Stimulated activated CD4-positive, alpha-beta T cell treated with anti-CD3 and anti-CD28 coated beads, Interleukin-1b, Interleukin-23, amount 100 ng/mL, for 4 hours (primary cell): ENCODE measurements at regions not wholly inside any gene's neighbourhood (a gene's known extent, or its start where the extent isn't known, plus 50 kb on each side); places are given as distances from the start of the nearest gene placed in this dataset.

Experiments used
- DNase-seq, 2 donors: peaks; one replicate each; pipeline ENCODE4 v3.0.0-alpha.2; 2020; ENCODE audit warnings: low read depth in 2 of 2

DNA sequence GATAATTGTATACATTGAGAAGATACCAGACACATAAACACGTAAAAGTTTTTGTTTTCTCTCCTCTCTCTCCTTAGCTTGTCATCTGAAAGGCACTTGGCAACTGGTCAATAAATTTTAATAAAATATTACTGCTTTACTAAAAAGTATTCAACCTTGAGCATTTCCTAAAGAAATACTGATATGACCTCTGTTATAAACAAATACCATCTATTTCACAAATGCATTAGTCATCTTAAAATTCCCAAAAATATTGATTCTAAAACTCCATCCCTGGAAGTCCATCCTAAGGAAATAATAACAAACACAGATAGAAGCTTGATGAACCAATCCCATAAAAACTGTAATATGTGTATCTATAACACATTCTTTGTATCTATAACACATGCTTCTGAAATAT, 483.2 kb downstream of the TLR4 start:
- no peak for DNase-seq

GRCh38 chr9:118189615-118190014, 485.4 kb downstream of the TLR4 start:
- DNase-seq: no peak

DNA sequence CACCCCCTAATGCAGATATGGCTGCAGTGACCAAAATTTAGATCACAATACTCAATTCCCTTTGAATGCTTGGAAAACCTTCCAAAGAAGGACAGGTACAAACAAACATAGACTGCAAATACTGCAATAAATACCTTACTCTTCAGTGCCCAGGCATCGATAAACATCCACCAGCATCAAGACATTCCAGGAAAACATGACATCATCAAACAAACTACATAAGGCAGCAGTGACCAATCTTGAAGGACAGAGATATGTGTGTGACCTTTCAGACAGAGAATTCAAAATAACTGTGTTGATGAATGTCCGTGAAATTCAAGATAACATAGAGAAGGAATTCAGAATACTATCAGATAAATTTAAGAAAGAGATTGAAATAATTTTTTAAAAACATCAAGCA, 488.6 kb downstream of the TLR4 start:
- DNase-seq: no peak

- DNase-seq: no peak
These were observed 505.1 kb downstream of the TLR4 start for GRCh38 chr9:118209343-118209742.

DNA sequence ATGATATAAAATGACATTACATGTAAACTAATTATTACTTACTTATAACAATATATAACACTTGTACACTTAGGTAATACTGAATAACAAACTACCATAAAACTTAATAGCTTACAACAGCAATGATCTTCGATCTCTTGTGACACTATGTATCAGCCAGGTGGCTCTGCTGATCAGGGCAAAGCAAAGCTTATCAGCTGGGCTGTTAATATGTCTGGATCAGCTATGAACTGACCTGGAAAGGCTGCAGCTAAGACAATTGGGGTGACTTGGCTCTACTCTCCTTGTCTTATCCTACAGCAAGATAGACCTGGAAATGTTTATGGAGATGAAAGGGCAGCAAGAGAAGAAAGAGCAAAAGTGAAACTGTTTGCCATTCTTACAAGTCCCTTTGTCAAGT, 511.3 kb downstream of the TLR4 start:
- DNase-seq: no peak

DNA sequence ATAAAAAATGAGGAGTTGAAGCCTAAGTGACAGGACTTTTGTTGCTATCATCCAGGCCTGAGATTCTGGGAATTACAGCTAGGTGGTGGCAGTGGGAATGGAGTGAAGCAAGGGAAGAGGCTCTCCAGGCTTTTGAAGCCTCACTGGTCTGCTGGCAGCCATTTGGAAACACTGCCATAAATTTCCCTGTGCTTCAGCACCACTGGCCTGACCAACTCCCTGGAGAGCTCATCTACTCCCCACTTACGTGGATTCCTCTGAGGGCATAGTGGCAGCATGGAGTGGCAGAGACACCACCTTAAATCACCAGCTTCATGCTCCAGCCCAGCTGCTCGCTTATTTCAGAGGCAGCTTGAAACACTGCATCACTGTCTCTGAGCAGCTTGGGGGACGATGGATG, 518.2 kb downstream of the TLR4 start:
- no peak for DNase-seq

- no peak for DNase-seq
These were observed 518.9 kb downstream of the TLR4 start for GRCh38 chr9:118223111-118223510.

DNA sequence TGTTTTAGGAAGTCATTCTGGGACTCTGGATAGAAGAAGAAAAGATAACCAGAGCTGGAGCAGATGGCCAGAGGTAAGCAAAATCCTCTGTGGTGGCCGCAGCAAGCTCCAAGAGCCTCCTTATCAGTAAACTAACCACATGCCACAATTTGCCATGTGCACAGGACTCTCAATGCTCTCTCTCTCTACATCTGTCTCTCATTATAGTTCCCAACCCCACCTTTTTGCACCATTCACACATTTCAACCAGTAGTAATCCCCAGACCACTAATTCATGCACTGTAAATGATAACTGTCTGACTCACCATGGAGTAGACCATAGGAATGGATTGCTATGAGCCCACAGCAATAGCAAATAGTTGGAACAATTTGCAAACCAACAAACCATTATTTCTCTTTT, 526.1 kb downstream of the TLR4 start:
- no peak for DNase-seq

DNA sequence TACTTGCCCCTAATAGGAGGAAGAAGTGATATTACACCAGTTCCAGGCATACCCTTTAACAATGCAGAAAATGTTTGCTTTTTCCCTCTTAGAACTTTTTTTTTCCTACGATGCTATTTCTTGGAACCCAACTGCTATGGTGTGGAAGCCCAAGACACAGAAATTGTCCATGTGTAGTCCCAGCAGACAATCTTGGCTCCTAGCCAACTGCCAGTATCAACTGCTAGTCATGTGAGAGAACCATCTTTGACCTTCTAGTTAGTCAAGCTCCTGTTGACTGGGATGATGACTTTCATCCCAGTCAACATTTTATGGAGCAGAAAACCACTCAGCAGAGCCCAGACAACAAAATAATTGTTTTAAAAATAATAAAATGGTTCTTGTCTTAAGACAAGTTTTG, 532.4 kb downstream of the TLR4 start:
- DNase-seq: no peak

- no peak for DNase-seq
These were observed 533.9 kb downstream of the TLR4 start for GRCh38 chr9:118238139-118238538.

- DNase-seq: no peak
These were observed 547.8 kb downstream of the TLR4 start for GRCh38 chr9:118252027-118252426.

DNA sequence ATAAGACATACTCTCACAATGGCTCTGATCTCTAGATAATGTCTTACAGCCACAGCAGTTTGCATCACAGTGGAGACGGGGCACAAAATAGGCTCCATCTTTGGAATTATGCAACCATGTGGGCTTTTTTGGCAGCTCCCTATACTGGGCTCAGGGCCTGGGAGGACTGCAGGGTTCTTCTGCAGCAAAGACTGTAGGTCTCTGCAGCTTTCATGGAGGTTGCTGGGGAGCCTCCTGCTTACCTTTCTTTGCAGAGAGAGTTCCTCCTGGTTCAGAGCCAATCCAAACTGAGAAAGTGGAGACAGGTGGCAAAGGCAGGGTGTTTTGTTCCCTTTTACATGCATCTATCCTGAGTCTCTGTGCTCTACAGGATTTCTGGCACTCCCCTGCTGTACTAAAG, 558.0 kb downstream of the TLR4 start:
- no peak for DNase-seq

GRCh38 chr9:118263949-118264348, 559.7 kb downstream of the TLR4 start:
- no peak for DNase-seq

- no peak for DNase-seq
These were observed 563.8 kb downstream of the TLR4 start for GRCh38 chr9:118268046-118268445.

GRCh38 chr9:118269623-118270022, 565.4 kb downstream of the TLR4 start:
- DNase-seq: no peak

GRCh38 chr9:118271331-118271730, 567.1 kb downstream of the TLR4 start:
- DNase-seq: no peak

- DNase-seq: no peak
These were observed 567.7 kb downstream of the TLR4 start for GRCh38 chr9:118271936-118272335.

- DNase-seq: no peak
These were observed 568.8 kb downstream of the TLR4 start for GRCh38 chr9:118273048-118273447.

DNA sequence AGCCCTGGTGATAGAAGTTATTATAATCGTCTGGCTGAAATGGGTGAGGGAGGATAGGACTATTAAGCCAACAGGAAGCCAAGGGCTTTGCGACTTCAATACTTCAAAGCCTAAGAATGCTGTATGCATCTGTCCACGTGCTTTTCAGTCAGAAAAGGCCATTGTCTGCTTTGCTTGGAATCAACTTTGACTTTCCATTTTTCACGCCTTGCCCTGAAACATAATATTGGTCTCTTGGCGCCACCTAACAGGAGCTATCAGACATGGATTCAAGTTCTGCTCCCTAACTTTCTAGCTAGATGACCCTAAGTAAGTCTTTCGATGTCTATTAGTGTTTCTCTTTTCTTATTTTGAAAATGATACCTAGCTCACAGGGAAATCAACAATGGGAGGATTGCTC, 572.6 kb downstream of the TLR4 start:
- no peak for DNase-seq

GRCh38 chr9:118281772-118282171, 577.6 kb downstream of the TLR4 start:
- no peak for DNase-seq

DNA sequence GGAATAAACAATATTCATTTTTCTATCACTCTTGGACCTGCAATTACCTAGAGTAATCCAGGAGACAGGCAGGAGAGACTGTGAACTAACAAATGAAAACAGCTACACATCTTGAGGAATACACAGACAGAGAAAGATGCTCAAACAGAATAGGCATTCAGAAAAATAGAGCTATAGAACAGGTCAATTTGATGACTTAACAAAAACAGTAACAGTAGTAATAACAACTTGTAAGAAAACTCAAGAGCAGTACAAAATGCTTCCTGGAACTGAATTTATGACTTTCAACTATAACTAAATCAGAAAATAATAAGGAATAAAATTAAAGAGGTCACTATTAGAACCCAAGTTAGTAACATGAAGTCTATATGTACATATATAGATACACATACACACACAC, 579.3 kb downstream of the TLR4 start:
- no peak for DNase-seq

- DNase-seq: no peak
These were observed 585.9 kb downstream of the TLR4 start for GRCh38 chr9:118290116-118290515.

- no peak for DNase-seq
These were observed 591.2 kb downstream of the TLR4 start for GRCh38 chr9:118295413-118295812.

- no peak for DNase-seq
These were observed 598.5 kb downstream of the TLR4 start for GRCh38 chr9:118302721-118303120.

DNA sequence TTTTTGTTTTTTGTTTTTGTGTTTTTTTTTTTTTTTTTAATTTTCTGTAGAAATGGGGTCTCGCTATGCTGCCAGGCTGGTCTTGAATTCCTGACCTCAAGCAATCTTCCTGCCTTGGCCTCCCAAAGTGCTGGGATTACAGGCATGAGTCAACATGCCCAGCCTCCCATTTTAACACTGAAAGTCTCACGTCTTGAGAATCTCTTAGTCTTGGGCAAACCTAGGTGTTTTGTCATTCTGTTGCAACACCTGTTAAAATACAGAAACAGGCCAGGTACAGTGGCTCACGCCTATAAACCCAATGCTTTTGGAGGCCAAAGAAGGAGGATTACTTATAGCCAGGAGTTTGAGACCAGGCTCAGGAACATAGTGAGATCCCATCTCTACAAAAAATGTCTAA, 599.0 kb downstream of the TLR4 start:
- no peak for DNase-seq
